Fibroblast of mammary gland (primary cell): ENCODE measurements at regions not wholly inside any gene's neighbourhood (a gene's known extent, or its start where the extent isn't known, plus 50 kb on each side); places are given as distances from the start of the nearest gene placed in this dataset.

Source experiments
- DNase-seq: peaks from one replicate; pipeline ENCODE4 v3.0.0-alpha.2; 2010; ENCODE audit warnings: low read depth
- H3K4me3 ChIP-seq: 2 replicates; pipeline ENCODE4 v1.5.1; 2011; ENCODE audit warnings: low read depth, mild to moderate bottlenecking, low read length, moderate library complexity; ENCODE audit not compliant: control insufficient read depth
- TF ChIP-seq, protein P1 (sequence below): conservative IDR thresholded peaks from 2 replicates; pipeline ENCODE4 v1.5.1; 2011; ENCODE audit warnings: low read depth, low read length, inconsistent platforms; ENCODE audit not compliant: control insufficient read depth, insufficient read depth

DNA sequence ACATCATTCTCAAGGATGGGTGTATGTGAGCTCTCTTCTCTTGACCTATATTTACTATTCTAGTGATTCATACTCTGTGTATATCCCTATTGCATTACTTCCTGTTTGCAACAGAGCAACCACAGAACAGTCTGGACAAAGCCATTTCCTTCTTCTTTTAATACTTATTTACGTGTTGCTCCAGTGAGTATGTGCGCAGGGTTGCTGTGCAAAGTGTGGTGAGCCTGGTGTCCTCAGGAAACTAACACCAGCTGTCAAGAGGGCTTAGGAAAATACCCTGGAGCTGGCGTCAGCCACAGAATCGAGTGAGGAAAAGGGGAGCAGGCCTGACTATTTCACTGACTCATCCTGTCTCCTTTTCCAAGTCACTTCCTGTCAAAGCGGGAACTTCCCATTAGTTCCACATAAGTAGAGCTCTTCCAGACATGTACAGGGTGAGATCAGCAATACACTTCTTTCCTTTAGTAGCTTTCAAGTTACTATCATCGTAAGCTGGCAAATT lies 214.1 kb upstream of the COPS8 start:
- DNase-seq = peak; percentile 99
- TF ChIP-seq, protein P1, sequence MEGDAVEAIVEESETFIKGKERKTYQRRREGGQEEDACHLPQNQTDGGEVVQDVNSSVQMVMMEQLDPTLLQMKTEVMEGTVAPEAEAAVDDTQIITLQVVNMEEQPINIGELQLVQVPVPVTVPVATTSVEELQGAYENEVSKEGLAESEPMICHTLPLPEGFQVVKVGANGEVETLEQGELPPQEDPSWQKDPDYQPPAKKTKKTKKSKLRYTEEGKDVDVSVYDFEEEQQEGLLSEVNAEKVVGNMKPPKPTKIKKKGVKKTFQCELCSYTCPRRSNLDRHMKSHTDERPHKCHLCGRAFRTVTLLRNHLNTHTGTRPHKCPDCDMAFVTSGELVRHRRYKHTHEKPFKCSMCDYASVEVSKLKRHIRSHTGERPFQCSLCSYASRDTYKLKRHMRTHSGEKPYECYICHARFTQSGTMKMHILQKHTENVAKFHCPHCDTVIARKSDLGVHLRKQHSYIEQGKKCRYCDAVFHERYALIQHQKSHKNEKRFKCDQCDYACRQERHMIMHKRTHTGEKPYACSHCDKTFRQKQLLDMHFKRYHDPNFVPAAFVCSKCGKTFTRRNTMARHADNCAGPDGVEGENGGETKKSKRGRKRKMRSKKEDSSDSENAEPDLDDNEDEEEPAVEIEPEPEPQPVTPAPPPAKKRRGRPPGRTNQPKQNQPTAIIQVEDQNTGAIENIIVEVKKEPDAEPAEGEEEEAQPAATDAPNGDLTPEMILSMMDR = no peak
- H3K4me3 ChIP-seq = no peak overlapping the region

DNA sequence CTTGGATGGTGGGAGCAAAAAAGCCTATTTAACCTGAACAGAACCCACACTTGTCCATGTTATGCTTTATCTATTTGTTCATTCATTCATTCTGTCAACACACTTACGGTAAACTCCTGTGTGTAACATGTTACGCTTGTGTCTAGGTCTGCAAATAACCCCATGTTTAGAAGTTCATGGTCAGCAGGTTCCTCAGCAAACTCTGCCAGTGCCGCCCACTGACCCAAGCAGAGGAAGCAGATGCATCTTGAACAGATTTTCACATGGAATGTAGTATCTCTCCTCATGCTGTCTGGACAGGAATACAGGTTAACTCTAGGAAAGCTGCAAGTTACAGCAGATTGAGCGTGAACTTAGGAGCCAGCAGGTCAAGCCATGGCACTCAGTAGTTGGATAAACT lies 213.7 kb upstream of the COPS8 start:
- TF ChIP-seq, protein P1 = no peak
- DNase-seq = no peak
- no peak overlapping the region for H3K4me3 ChIP-seq

DNA sequence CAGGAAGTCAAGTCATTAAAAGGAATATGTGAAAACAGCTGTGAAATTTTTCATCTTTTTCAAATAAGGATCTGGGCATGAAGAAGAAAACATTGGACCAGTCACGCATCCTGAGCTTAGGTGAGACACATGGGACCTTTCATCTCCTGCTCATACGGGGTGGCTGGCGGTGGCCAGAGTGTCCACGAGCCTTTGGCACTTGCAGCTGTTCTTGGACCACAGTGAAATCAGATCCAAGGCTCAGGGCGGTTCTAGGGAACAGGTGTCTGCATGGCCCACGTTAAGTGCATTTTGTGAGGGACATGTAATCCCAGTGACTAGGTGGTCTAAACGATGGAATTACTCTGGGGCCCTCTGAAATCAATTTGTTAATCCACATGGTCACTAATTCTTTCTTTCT lies 212.7 kb upstream of the COPS8 start:
- H3K4me3 ChIP-seq = no peak overlapping the region
- DNase-seq = no peak
- TF ChIP-seq, protein P1 = no peak

DNA sequence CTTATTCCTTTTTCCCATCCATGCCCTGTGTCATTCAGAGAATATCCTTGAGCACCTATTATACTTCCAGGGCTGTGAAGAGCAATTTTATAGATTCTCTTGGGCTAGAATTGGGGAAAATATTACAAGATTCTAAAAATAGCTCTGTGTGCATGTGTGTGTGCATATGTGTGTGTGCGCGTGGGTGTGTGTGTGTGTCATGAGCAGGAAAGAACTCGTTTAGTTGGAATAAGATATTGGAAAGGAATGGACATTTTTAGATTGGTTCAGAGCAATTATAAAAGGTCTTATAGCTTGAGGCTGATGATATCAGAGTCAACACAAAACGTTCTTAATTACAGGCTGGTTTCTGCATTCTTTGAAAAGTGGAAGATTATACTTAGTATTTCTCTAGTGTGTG lies 212.1 kb upstream of the COPS8 start:
- peak; percentile 42 for DNase-seq
- TF ChIP-seq, protein P1 = no peak

DNA sequence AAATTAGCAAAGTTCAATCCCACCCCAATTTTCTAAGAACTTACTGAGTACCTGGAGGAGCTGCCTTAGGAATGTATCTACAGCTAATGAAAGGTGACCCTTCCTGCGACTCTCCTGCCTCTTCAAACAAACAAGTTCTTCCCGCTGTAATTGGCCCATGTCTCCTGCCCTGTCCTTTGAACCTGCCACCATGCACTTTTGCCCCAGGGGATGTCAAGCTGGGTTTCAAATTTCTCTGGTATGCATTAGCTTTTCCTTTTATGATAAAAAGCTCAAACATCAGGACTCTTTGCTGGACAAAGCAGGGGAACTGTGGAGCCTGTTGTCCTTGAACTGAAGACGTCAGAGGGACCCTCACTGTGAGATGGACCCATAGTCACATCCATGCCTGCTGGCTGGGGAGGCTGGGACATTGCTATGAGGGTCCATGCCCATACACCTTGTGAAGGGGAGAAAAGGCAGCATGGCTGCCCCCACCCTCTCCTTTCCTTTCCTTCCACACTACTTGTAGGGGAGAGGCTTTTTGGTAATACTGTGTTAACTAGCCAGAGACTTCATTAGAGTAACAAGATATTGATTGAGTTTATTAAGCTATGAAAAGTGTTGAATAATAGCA lies 210.7 kb upstream of the COPS8 start:
- TF ChIP-seq, protein P1 = no peak
- DNase-seq = no peak
- H3K4me3 ChIP-seq = no peak overlapping the region

More for the DNA sequence above, 212.1 kb upstream of the COPS8 start:
- H3K4me3 ChIP-seq = no peak overlapping the region

DNA sequence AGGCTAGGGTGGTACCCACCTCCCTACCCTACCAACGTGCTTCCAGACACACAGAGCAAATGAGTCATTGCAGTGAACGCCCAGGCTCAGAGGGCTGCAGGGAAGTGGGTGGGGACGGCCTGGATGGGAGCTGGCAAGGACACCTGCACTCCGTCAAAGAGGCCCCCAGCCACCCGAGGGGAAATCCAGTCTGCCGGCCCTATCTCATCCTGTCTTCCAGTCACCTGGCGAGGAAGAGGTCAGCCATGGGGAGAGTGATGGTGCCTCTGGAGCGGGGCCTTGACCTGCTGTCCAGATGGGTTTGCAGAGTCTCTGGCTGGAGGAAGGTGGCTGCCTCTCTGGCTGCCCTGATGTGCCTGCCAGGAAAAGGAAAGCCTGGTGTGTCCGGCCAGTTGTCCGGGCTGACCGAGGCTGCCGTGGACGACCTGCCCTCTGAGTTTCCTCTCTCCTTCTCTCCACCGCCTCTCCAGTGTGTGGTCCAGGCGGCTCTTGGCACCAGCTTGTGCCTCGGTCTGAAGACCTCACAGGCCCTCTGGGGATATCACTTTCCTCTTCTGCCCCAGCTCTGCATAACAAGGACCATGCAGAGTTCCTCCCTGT lies 209.7 kb upstream of the COPS8 start:
- peak; percentile 55 for DNase-seq
- TF ChIP-seq, protein P1 = no peak
- H3K4me3 ChIP-seq = no peak overlapping the region

DNA sequence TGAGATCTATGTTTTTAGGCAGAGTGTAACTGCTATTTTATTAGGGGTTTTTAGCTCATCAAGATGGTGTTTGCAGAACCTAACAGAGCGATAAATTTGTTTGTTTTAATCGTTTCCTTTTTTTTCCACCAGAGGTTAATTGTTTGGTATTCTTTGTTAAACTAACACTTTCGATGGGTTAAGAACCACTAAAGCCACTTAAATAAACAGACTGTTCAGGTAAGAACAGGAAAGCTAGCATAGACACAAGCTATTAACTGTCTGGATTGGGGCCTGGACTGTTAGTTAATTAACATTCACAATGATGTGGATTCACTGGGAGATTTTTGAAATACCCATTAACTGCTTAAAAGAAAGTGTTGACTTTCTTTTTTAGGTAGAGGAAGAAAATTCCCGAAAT lies 209.0 kb upstream of the COPS8 start:
- no peak for DNase-seq
- TF ChIP-seq, protein P1 = no peak
- no peak overlapping the region for H3K4me3 ChIP-seq
